Loucy (cell line): ENCODE measurements at regions not wholly inside any gene's neighbourhood (a gene's known extent, or its start where the extent isn't known, plus 50 kb on each side); places are given as distances from the start of the nearest gene placed in this dataset.

Experiments
- CTCF ChIP-seq: fragments of 200-600 bp; sonication (generic); conservative IDR thresholded peaks from 2 replicates; pipeline ENCODE4 v1.5.1; 2014; ENCODE audit warnings: mild to moderate bottlenecking, antibody characterized with exemption, low read length
- EZH2phosphoT487 ChIP-seq: fragments of 200-600 bp; IDR thresholded peaks from 2 replicates; pipeline ENCODE4 v1.6.1; 2018; ENCODE audit warnings: antibody characterized with exemption, mild to moderate bottlenecking, moderate library complexity, borderline replicate concordance

GRCh38 chr1:221335161-221336101, 406.5 kb downstream of the DUSP10 start:
- TF ChIP-seq EZH2phosphoT487 = no peak
- TF ChIP-seq CTCF = no peak
